Cardiac muscle cell (in vitro differentiated cells and primary cell): ENCODE measurements at regions not wholly inside any gene's neighbourhood (a gene's known extent, or its start where the extent isn't known, plus 50 kb on each side); places are given as distances from the start of the nearest gene placed in this dataset.

Source experiments
- DNase-seq, 2 donors: peaks; one replicate each; pipeline versions ENCODE4 v3.0.0 to v3.0.0-alpha.2; 2010 to 2017; ENCODE audit warnings: low read depth in 1 of 2, low spot score in 1 of 2
- H3K27ac ChIP-seq: fragments of 200-600 bp; sonication (generic); 2 replicates; pipeline ENCODE4 v1.5.1; 2016
- H3K27me3 ChIP-seq: fragments of 200-600 bp; sonication (generic); 2 replicates; pipeline ENCODE4 v1.6.0; 2016; ENCODE audit warnings: control low read depth
- H3K36me3 ChIP-seq: fragments of 200-600 bp; sonication (generic); 2 replicates; pipeline ENCODE4 v1.5.1; 2016; ENCODE audit warnings: control low read depth
- H3K4me1 ChIP-seq: fragments of 200-600 bp; sonication (generic); 2 replicates; pipeline ENCODE4 v1.8.1; 2017; ENCODE audit warnings: low read depth, mild to moderate bottlenecking, mixed run types
- H3K4me3 ChIP-seq: fragments of 200-600 bp; sonication (generic); 2 replicates; pipeline ENCODE4 v1.5.1; 2016; ENCODE audit warnings: mild to moderate bottlenecking
- H3K9me3 ChIP-seq: fragments of 200-600 bp; sonication (generic); 2 replicates; pipeline ENCODE4 v1.5.1; 2017; ENCODE audit warnings: low read depth, mild to moderate bottlenecking, control low read depth
- TF ChIP-seq, protein P1 (sequence below): IDR thresholded peaks from 2 replicates; pipeline ENCODE4 v1.5.1; 2012; ENCODE audit warnings: low read depth, mild to moderate bottlenecking, low read length

DNA sequence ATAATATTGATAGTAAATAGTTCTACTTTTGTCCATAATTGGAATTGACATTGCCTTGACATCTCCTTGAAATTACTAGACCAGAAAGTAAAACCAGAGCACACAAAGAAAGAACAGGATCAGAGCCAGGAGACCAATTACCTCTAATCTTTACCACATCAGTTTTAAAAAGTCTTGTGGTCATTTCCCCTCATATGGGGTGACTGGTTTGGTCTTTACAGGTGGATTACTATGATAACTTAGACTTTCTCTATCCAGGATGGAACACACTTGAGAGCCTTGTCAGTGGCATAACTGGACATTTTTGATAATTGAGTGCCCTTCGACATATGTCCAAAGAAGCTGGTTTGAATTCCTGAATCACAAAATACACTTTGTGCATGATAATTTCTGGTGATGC lies 1148.1 kb upstream of the NCAM2 start:
- Histone ChIP-seq H3K36me3 (no peaks in the 10 kb centered on the region), H3K4me1 (no peaks in the 10 kb centered on the region), H3K27ac (no peak overlapping the region), H3K9me3 (no peaks in the 10 kb centered on the region), H3K27me3 (no peaks in the 10 kb centered on the region), H3K4me3 (no peak overlapping the region)
- DNase-seq, result no peak
- TF ChIP-seq, protein P1, sequence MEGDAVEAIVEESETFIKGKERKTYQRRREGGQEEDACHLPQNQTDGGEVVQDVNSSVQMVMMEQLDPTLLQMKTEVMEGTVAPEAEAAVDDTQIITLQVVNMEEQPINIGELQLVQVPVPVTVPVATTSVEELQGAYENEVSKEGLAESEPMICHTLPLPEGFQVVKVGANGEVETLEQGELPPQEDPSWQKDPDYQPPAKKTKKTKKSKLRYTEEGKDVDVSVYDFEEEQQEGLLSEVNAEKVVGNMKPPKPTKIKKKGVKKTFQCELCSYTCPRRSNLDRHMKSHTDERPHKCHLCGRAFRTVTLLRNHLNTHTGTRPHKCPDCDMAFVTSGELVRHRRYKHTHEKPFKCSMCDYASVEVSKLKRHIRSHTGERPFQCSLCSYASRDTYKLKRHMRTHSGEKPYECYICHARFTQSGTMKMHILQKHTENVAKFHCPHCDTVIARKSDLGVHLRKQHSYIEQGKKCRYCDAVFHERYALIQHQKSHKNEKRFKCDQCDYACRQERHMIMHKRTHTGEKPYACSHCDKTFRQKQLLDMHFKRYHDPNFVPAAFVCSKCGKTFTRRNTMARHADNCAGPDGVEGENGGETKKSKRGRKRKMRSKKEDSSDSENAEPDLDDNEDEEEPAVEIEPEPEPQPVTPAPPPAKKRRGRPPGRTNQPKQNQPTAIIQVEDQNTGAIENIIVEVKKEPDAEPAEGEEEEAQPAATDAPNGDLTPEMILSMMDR, result no peak

DNA sequence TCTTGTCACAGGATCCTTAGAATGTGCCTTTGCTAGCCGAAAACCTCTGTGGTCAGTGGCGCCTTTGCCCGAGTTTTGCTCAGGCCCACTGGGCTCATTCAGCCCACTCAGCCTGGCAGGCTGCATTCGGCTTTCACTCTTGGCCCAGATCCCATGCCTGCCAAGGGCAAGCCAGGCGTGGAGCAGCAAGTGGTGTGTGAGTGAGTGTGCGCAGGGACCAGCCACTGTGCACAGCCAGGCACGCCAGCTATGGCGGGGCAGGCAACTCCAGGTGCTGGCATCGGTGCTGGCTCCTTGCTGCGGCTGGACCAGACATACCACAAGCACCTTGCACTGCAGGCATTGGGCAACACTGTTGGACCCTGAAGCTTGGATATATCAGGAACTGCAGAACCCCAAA lies 1145.1 kb upstream of the NCAM2 start:
- Histone ChIP-seq H3K4me3 (no peak overlapping the region), H3K27ac (no peak overlapping the region), H3K9me3 (no peaks in the 10 kb centered on the region), H3K4me1 (no peaks in the 10 kb centered on the region), H3K27me3 (no peaks in the 10 kb centered on the region), H3K36me3 (no peaks in the 10 kb centered on the region)
- DNase-seq, result no peak
- TF ChIP-seq, protein P1, result no peak

DNA sequence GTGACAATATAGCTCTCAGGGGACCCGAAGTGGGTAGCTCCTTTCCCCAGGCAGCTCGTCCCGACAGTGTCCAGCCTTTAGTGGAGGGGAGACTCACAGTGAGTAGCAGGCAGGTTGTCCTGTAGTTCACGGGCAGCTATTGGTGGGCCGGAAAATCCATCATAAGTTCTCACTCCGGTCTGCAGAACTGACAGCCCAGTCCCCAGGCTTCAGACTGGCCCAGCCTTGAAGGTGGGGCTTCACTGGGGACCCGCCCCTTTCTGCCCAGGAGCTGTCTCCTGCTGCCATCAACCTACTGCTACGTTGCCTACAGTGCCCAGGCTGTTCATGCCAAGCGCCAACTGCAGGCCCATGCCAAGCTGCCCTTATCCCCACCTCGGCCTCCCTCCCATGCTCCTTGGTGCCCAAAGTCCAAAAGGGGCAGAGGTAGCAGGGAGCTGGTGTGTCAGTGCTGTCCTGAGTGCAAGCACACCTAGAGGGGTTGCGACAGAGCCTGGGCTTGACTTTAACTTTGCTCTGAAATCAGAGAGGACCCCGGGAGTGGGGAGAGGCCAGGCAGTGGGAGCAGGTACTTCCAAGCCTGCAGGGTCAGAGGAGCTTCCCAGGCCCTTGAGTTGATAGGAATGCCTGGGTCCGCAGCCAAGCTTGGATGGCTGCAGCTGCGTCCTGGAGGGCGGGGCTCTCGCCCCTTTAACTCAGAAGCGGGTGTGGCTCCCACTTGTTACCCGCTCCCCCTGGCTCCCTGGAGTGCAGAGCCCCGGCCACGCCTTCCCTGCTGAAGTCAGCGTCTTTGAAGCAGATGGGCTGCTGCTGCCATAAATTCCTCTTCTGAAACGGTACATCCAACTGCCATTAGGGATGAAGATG lies 1144.3 kb upstream of the NCAM2 start:
- H3K36me3 ChIP-seq, result no peaks in the 10 kb centered on the region
- no peak overlapping the region for H3K4me3 ChIP-seq
- DNase-seq, result no peak
- H3K4me1 ChIP-seq, result no peaks in the 10 kb centered on the region
- H3K9me3 ChIP-seq, result no peaks in the 10 kb centered on the region
- TF ChIP-seq, protein P1, result no peak
- no peak overlapping the region for H3K27ac ChIP-seq
- no peaks in the 10 kb centered on the region for H3K27me3 ChIP-seq

DNA sequence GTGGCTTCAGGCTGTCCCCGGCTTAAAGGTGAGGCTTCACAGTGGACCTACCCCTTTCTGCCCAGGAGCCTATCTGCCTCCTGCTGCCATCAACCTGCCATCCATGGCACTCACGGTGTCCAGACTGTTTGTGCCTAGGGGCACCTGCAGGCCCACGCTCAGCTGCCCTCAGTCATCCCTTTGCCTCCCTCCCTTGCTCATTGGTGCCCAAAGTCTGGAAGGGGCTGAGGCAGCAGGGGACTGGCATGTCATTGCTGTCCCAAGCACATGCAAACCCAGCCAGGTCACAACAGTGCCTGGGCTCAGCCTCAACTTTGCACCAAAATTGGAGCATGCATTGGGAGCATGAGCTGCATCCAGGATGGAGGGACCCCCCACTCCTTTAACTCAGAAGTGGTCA lies 1142.7 kb upstream of the NCAM2 start:
- H3K4me3 ChIP-seq, result no peak overlapping the region
- no peaks in the 10 kb centered on the region for H3K9me3 ChIP-seq
- DNase-seq, result no peak
- TF ChIP-seq, protein P1, result no peak
- no peaks in the 10 kb centered on the region for H3K27me3 ChIP-seq
- no peak overlapping the region for H3K27ac ChIP-seq
- no peaks in the 10 kb centered on the region for H3K36me3 ChIP-seq
- no peaks in the 10 kb centered on the region for H3K4me1 ChIP-seq

DNA sequence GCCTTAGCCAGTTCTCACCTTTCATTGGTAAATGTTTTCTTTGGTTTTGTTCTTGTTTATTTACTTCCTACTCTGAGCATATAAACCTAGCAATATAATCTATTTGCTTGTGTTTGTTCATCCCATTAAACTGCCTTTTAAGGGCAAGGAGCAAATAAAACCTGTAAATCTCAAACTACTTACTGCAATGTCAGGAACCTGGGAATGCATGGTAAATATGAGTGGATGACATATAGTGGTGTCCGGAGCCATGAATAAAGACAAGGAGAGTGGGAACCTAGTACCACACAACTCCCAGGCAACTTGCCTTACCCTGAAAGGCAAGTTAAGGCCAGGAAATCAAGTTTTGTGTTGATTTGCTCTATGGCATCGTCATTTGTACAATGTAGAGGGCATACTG lies 1133.7 kb upstream of the NCAM2 start:
- no peaks in the 10 kb centered on the region for H3K9me3 ChIP-seq

More for the DNA sequence above, 1133.7 kb upstream of the NCAM2 start:
- no peaks in the 10 kb centered on the region for H3K4me1 ChIP-seq
- no peak for DNase-seq
- TF ChIP-seq, protein P1, result no peak
- H3K4me3 ChIP-seq, result no peak overlapping the region
- no peaks in the 10 kb centered on the region for H3K36me3 ChIP-seq
- H3K27ac ChIP-seq, result no peak overlapping the region
- no peaks in the 10 kb centered on the region for H3K27me3 ChIP-seq
